OCI-LY7 (cell line): ENCODE measurements at regions not wholly inside any gene's neighbourhood (a gene's known extent, or its start where the extent isn't known, plus 50 kb on each side); places are given as distances from the start of the nearest gene placed in this dataset.
A peak's percentile ranks its signal among the peaks of the same experiment; 100 is the strongest.

Experiments used
- BruUV-seq: library from RNA; stranded (reverse); fragments of 400-500 nt; replicated peaks from 2 replicates; lab custom pipeline; 2021; lab: Mats Ljungman, UMichigan
- CTCF ChIA-PET: fragments of 300-600 bp; sonication (Branson Sonifier 250); formaldehyde crosslinking; loops from one replicate; lab custom pipeline; 2022; ENCODE audit warnings: antibody characterized with exemption; ENCODE audit not compliant: unreplicated experiment; lab: Charles Lee
- POLR2A ChIA-PET: fragments of 300-600 bp; sonication (Branson Sonifier 250); formaldehyde crosslinking; loops from one replicate; lab custom pipeline; 2022; ENCODE audit warnings: antibody characterized with exemption; lab: Charles Lee
- DNase-seq: peaks from one replicate; pipeline ENCODE4 v3.0.0-alpha.2; 2015; ENCODE audit warnings: low spot score
- H2AFZ ChIP-seq: fragments of 200-600 bp; sonication (generic), shearing (Covaris generic); 2 replicates; pipeline ENCODE4 v1.6.1; 2014; ENCODE audit warnings: mild to moderate bottlenecking, antibody characterized with exemption, low read length, moderate library complexity
- H3K27ac ChIP-seq: fragments of 200-600 bp; sonication (generic); 2 replicates; pipeline ENCODE4 v1.5.1; 2014; ENCODE audit warnings: mixed run types, low read depth, mild to moderate bottlenecking, moderate library complexity, low read length, inconsistent platforms; ENCODE audit not compliant: poor library complexity, severe bottlenecking
- H3K36me3 ChIP-seq: fragments of 200-600 bp; sonication (generic); 2 replicates; pipeline ENCODE4 v1.6.1; 2014; ENCODE audit warnings: mild to moderate bottlenecking, antibody characterized with exemption, low read length, moderate library complexity, mixed read lengths; ENCODE audit not compliant: insufficient read depth
- H3K4me1 ChIP-seq: fragments of 200-600 bp; sonication (generic); 2 replicates; pipeline ENCODE4 v1.5.1; 2014; ENCODE audit warnings: mild to moderate bottlenecking, low read length; ENCODE audit not compliant: insufficient read depth, poor library complexity, severe bottlenecking
- H3K4me2 ChIP-seq: fragments of 200-600 bp; sonication (generic); 2 replicates; pipeline ENCODE4 v1.6.1; 2014; ENCODE audit warnings: mild to moderate bottlenecking, low read length
- H3K4me3 ChIP-seq: fragments of 200-600 bp; sonication (generic); 2 replicates; pipeline ENCODE4 v1.5.1; 2014; ENCODE audit warnings: mild to moderate bottlenecking, low read depth, low read length; ENCODE audit not compliant: poor library complexity, severe bottlenecking
- H3K79me2 ChIP-seq: fragments of 200-600 bp; sonication (generic); 2 replicates; pipeline ENCODE4 v1.6.1; 2016; ENCODE audit warnings: low read depth, mild to moderate bottlenecking, low read length, moderate library complexity, mixed read lengths; ENCODE audit not compliant: insufficient read depth
- H3K9me2 ChIP-seq: fragments of 200-600 bp; sonication (generic); 2 replicates; pipeline ENCODE4 v1.6.1; 2016; ENCODE audit warnings: mild to moderate bottlenecking, low read length, mixed read lengths; ENCODE audit not compliant: insufficient read depth
- H3K9me3 ChIP-seq: fragments of 200-600 bp; sonication (generic); 2 replicates; pipeline ENCODE4 v1.6.1; 2014; ENCODE audit warnings: mild to moderate bottlenecking, mixed run types, low read length, mixed read lengths
- H4K20me1 ChIP-seq: fragments of 200-600 bp; sonication (generic); 2 replicates; pipeline ENCODE4 v1.6.1; 2014; ENCODE audit warnings: mild to moderate bottlenecking, antibody characterized with exemption, low read length, moderate library complexity, mixed read lengths; ENCODE audit not compliant: insufficient read depth
- EZH2phosphoT487 ChIP-seq: fragments of 200-600 bp; sonication (generic); IDR thresholded peaks from 2 replicates; pipeline ENCODE4 v1.6.1; 2018; ENCODE audit warnings: low read depth, borderline replicate concordance, mild to moderate bottlenecking, mixed run types, antibody characterized with exemption, low read length, moderate library complexity, mixed read lengths
- intact Hi-C: fragments of 100-400 bp; cut with micrococcal nuclease; formaldehyde crosslinking; loops from one replicate; pipeline ENCODE4 v1.10.0; 2022; ENCODE audit not compliant: unreplicated experiment
- TF ChIP-seq, protein P1 (sequence below): fragments of 200-600 bp; sonication (generic); conservative IDR thresholded peaks from 2 replicates; pipeline ENCODE4 v1.5.1; 2014; ENCODE audit warnings: mild to moderate bottlenecking, antibody characterized with exemption, low read length, moderate library complexity, mixed read lengths

GRCh38 chr2:16777123-16777870, 111.7 kb upstream of the CYRIA start:
- Histone ChIP-seq H3K9me3 (no peaks in the 10 kb centered on the region), H2AFZ (no peak overlapping the region), H3K79me2 (no peaks in the 10 kb centered on the region), H3K4me1 (no peaks in the 10 kb centered on the region), H3K4me3 (no peak overlapping the region), H3K27ac (no peak overlapping the region), H4K20me1 (no peaks in the 10 kb centered on the region), H3K9me2 (no peaks in the 10 kb centered on the region), H3K4me2 (no peak overlapping the region), H3K36me3 (no peaks in the 10 kb centered on the region)
- TF ChIP-seq EZH2phosphoT487 = no peak
- no TSS peak for BruUV-seq
- DNase-seq = no peak
- POLR2A ChIA-PET = no interaction called here
- CTCF ChIA-PET = no interaction called here
- intact Hi-C loops = loop anchor here (10.0 kb wide), 1 partner anchor 898 kb away; no protein-coding TSS in a partner anchor

DNA sequence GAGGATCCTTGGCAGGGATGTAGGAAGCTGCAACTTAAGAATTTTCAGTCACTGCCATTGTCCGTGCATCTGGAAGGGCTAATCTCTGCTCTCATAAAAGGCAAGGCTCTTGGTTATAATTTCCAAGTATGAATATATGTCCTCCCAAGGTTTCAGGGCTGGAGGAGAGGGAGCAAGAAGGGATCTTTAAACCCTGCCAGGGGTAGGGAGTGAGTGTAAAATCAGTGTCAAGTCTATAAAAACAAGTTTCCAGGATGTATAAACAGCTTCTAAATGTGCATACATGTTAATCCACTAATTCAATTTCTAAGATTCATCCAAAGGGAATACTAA, 110.2 kb upstream of the CYRIA start:
- Histone ChIP-seq H2AFZ (no peak overlapping the region), H3K27ac (no peak overlapping the region), H3K4me1 (no peaks in the 10 kb centered on the region), H3K36me3 (no peaks in the 10 kb centered on the region), H3K79me2 (no peaks in the 10 kb centered on the region), H3K4me3 (no peak overlapping the region), H3K9me2 (no peaks in the 10 kb centered on the region), H3K4me2 (no peak overlapping the region), H4K20me1 (no peaks in the 10 kb centered on the region), H3K9me3 (no peaks in the 10 kb centered on the region)
- ChIA-PET POLR2A (interaction anchor here (1.4 kb wide), 1 partner anchor 12 kb away, joined by 3 read pairs; no protein-coding TSS in a partner anchor), CTCF (no interaction called here)
- DNase-seq = no peak
- no TSS peak for BruUV-seq
- TF ChIP-seq, protein P1, sequence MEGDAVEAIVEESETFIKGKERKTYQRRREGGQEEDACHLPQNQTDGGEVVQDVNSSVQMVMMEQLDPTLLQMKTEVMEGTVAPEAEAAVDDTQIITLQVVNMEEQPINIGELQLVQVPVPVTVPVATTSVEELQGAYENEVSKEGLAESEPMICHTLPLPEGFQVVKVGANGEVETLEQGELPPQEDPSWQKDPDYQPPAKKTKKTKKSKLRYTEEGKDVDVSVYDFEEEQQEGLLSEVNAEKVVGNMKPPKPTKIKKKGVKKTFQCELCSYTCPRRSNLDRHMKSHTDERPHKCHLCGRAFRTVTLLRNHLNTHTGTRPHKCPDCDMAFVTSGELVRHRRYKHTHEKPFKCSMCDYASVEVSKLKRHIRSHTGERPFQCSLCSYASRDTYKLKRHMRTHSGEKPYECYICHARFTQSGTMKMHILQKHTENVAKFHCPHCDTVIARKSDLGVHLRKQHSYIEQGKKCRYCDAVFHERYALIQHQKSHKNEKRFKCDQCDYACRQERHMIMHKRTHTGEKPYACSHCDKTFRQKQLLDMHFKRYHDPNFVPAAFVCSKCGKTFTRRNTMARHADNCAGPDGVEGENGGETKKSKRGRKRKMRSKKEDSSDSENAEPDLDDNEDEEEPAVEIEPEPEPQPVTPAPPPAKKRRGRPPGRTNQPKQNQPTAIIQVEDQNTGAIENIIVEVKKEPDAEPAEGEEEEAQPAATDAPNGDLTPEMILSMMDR = no peak
- TF ChIP-seq EZH2phosphoT487 = no peak
- intact Hi-C loops = loop anchor here (10.0 kb wide), 1 partner anchor 899 kb away; no protein-coding TSS in a partner anchor

GRCh38 chr2:16774980-16775898, 109.6 kb upstream of the CYRIA start:
- no peaks in the 10 kb centered on the region for H3K9me2 ChIP-seq
- no peak overlapping the region for H2AFZ ChIP-seq
- TF ChIP-seq, protein P1 = peak; percentile 29; the same call in 1 of the 2 replicates
- TF ChIP-seq EZH2phosphoT487 = no peak
- H3K27ac ChIP-seq = no peak overlapping the region
- BruUV-seq = no TSS peak
- no peak overlapping the region for H3K4me3 ChIP-seq
- intact Hi-C loops = loop anchor here (5.0 to 10.0 kb wide), 2 partner anchors 127 to 900 kb away; no protein-coding TSS in a partner anchor
- no peaks in the 10 kb centered on the region for H3K79me2 ChIP-seq
- CTCF ChIA-PET = no interaction called here
- no peaks in the 10 kb centered on the region for H3K4me1 ChIP-seq
- no peaks in the 10 kb centered on the region for H3K9me3 ChIP-seq
- no peaks in the 10 kb centered on the region for H3K36me3 ChIP-seq
- DNase-seq = no peak
- POLR2A ChIA-PET = interaction anchor here (1.4 kb wide), 1 partner anchor 13 kb away, joined by 3 read pairs; no protein-coding TSS in a partner anchor
- no peaks in the 10 kb centered on the region for H4K20me1 ChIP-seq
- no peak overlapping the region for H3K4me2 ChIP-seq
